Thoracic aorta (tissue), 2 donors: ENCODE measurements at regions not wholly inside any gene's neighbourhood (a gene's known extent, or its start where the extent isn't known, plus 50 kb on each side); places are given as distances from the start of the nearest gene placed in this dataset.

Experiments
- ATAC-seq: fragments of 150-250 bp; one replicate; pipeline ENCODE4 v1.8.0; 2017; ENCODE audit warnings: low read depth; ENCODE audit not compliant: insufficient number of reproducible peaks, low FRiP score
- DNase-seq: peaks from one replicate; pipeline ENCODE4 v3.0.0-alpha.2; 2020; ENCODE audit warnings: low spot score
- H3K27ac ChIP-seq, 2 donors: fragments of 200-600 bp; sonication (generic); 1 replicate in 1 of 2; 2 replicates in 1 of 2; pipeline ENCODE4 v1.5.1; 2016; ENCODE audit warnings: mild to moderate bottlenecking in 2 of 2, moderate library complexity in 2 of 2
- H3K27me3 ChIP-seq: fragments of 200-600 bp; sonication (generic); replicated peaks from 2 replicates; pipeline ENCODE4 v1.6.0; 2016; ENCODE audit warnings: mild to moderate bottlenecking; ENCODE audit not compliant: insufficient read depth
- H3K36me3 ChIP-seq: fragments of 200-600 bp; sonication (generic); one replicate; pipeline ENCODE4 v1.5.1; 2016
- H3K4me1 ChIP-seq, 2 donors: fragments of 200-600 bp; sonication (generic); 1 replicate in 1 of 2; 2 replicates in 1 of 2; pipeline versions ENCODE4 v1.5.1 to v1.6.0; 2016; ENCODE audit warnings: low read depth in 2 of 2, mild to moderate bottlenecking in 1 of 2; ENCODE audit not compliant: control insufficient read depth in 1 of 2
- H3K4me3 ChIP-seq: fragments of 200-600 bp; sonication (generic); 2 replicates; pipeline ENCODE4 v1.5.1; 2016; ENCODE audit warnings: mild to moderate bottlenecking
- H3K9me3 ChIP-seq: fragments of 200-600 bp; sonication (generic); 2 replicates; pipeline ENCODE4 v1.5.1; 2016
- CTCF ChIP-seq: fragments of 200-600 bp; sonication (generic); IDR thresholded peaks from one replicate; pipeline ENCODE4 v1.5.1; 2019; ENCODE audit warnings: antibody characterized with exemption

GRCh38 chr4:62588671-62589070 lies 1388.5 kb downstream of the ADGRL3 start:
- H3K4me1 ChIP-seq, result peaks cover under 1 to 16% of the 10 kb centered on the region in 2 donors
- no peaks in the 10 kb centered on the region for H3K36me3 ChIP-seq
- DNase-seq (no peak), ATAC-seq (no peak)
- no peak for TF ChIP-seq CTCF
- no peak overlapping the region for H3K27ac ChIP-seq
- H3K4me3 ChIP-seq, result no peak overlapping the region
- H3K9me3 ChIP-seq, result no peaks in the 10 kb centered on the region
- no peaks in the 10 kb centered on the region for H3K27me3 ChIP-seq

- no peak for TF ChIP-seq CTCF
- ATAC-seq, result no peak
- Histone ChIP-seq H3K27ac (no peak overlapping the region), H3K27me3 (no peaks in the 10 kb centered on the region), H3K36me3 (no peaks in the 10 kb centered on the region), H3K4me1 (no peaks in the 10 kb centered on the region), H3K4me3 (no peak overlapping the region), H3K9me3 (no peaks in the 10 kb centered on the region)
- no peak for DNase-seq
These were observed 1371.4 kb downstream of the ADGRL3 start for GRCh38 chr4:62571494-62571893.

- no peaks in the 10 kb centered on the region for H3K27me3 ChIP-seq
- no peaks in the 10 kb centered on the region for H3K36me3 ChIP-seq
- no peaks in the 10 kb centered on the region for H3K4me1 ChIP-seq
- no peak for TF ChIP-seq CTCF
- no peaks in the 10 kb centered on the region for H3K9me3 ChIP-seq
- ATAC-seq (no peak), DNase-seq (no peak)
- no peak overlapping the region for H3K4me3 ChIP-seq
- no peak overlapping the region for H3K27ac ChIP-seq
These were observed 1360.7 kb downstream of the ADGRL3 start for GRCh38 chr4:62560858-62561257.

- no peak for DNase-seq
- no peak for ATAC-seq
- Histone ChIP-seq H3K9me3 (no peaks in the 10 kb centered on the region), H3K4me1 (no peaks in the 10 kb centered on the region), H3K36me3 (no peaks in the 10 kb centered on the region), H3K4me3 (no peak overlapping the region), H3K27me3 (no peaks in the 10 kb centered on the region), H3K27ac (no peak overlapping the region)
- TF ChIP-seq CTCF, result no peak
These were observed 1350.0 kb downstream of the ADGRL3 start for GRCh38 chr4:62550121-62550520.

- H3K9me3 ChIP-seq, result no peaks in the 10 kb centered on the region
- no peak for TF ChIP-seq CTCF
- H3K4me3 ChIP-seq, result no peak overlapping the region
- no peak overlapping the region for H3K27ac ChIP-seq
- no peaks in the 10 kb centered on the region for H3K4me1 ChIP-seq
- no peaks in the 10 kb centered on the region for H3K27me3 ChIP-seq
- no peaks in the 10 kb centered on the region for H3K36me3 ChIP-seq
- no peak for DNase-seq
- no peak for ATAC-seq
These were observed 1349.5 kb downstream of the ADGRL3 start for GRCh38 chr4:62549601-62550000.
